PC-9 (cell line): ENCODE measurements at regions not wholly inside any gene's neighbourhood (a gene's known extent, or its start where the extent isn't known, plus 50 kb on each side); places are given as distances from the start of the nearest gene placed in this dataset.
"Not testable (repeated sequence)": the region's sequence is repeated elsewhere in the genome, so short reads cannot be mapped to it uniquely, and the experiment has no call there.

Experiments
- BruUV-seq: library from RNA; stranded (reverse); fragments of 400-500 nt; replicated peaks from 2 replicates; lab custom pipeline; 2021; lab: Mats Ljungman, UMichigan
- CTCF ChIA-PET: fragments of 300-600 bp; sonication (Branson Sonifier 250); formaldehyde crosslinking; loops from one replicate; lab custom pipeline; 2022; ENCODE audit warnings: antibody characterized with exemption; lab: Charles Lee
- POLR2A ChIA-PET: fragments of 300-600 bp; sonication (Branson Sonifier 250); formaldehyde crosslinking; loops from one replicate; lab custom pipeline; 2022; ENCODE audit warnings: antibody characterized with exemption; ENCODE audit not compliant: unreplicated experiment; lab: Charles Lee
- DNase-seq, 2 experiments: peaks; one replicate each; pipeline versions ENCODE4 v3.0.0 to v3.0.0-alpha.2; 2015 to 2022; ENCODE audit warnings: mixed read lengths in 1 of 2
- H2AFZ ChIP-seq: fragments of 200-600 bp; sonication (generic); 2 replicates; pipeline ENCODE4 v1.8.1; 2017; ENCODE audit warnings: antibody characterized with exemption
- H3F3A ChIP-seq: fragments of 200-600 bp; sonication (generic); 2 replicates; pipeline ENCODE4 v1.8.1; 2017; ENCODE audit warnings: antibody characterized with exemption, mild to moderate bottlenecking, low read depth; ENCODE audit not compliant: insufficient read depth
- H3K27ac ChIP-seq: fragments of 200-600 bp; sonication (generic); 2 replicates; pipeline ENCODE4 v1.6.1; 2016; ENCODE audit warnings: mixed run types
- H3K27me3 ChIP-seq: fragments of 200-600 bp; sonication (generic); 2 replicates; pipeline ENCODE4 v1.6.1; 2016; ENCODE audit warnings: low read depth, mixed run types; ENCODE audit not compliant: insufficient read depth
- H3K36me3 ChIP-seq: fragments of 200-600 bp; sonication (generic); 2 replicates; pipeline ENCODE4 v1.6.1; 2016; ENCODE audit warnings: low read depth, mixed run types
- H3K4me1 ChIP-seq: fragments of 200-600 bp; sonication (generic); replicated peaks from 2 replicates; pipeline ENCODE4 v1.6.1; 2016; ENCODE audit warnings: mixed run types; ENCODE audit not compliant: insufficient read depth
- H3K4me2 ChIP-seq: fragments of 200-600 bp; sonication (generic); 2 replicates; pipeline ENCODE4 v1.6.1; 2017; ENCODE audit warnings: mixed run types
- H3K4me3 ChIP-seq: fragments of 200-600 bp; sonication (generic); 2 replicates; pipeline ENCODE4 v1.6.1; 2016; ENCODE audit warnings: mixed run types
- H3K79me2 ChIP-seq: fragments of 200-600 bp; sonication (generic); 2 replicates; pipeline ENCODE4 v1.6.1; 2017; ENCODE audit warnings: low read depth, mixed run types
- H3K9me2 ChIP-seq: fragments of 200-600 bp; sonication (generic); 2 replicates; pipeline ENCODE4 v1.8.1; 2017; ENCODE audit warnings: mild to moderate bottlenecking; ENCODE audit not compliant: insufficient read depth
- H3K9me3 ChIP-seq: fragments of 200-600 bp; sonication (generic); 2 replicates; pipeline ENCODE4 v1.8.1; 2016; ENCODE audit warnings: low read depth; ENCODE audit not compliant: insufficient read depth
- H4K20me1 ChIP-seq: fragments of 200-600 bp; sonication (generic); 2 replicates; pipeline ENCODE4 v1.8.1; 2017; ENCODE audit not compliant: insufficient read depth
- EZH2 ChIP-seq: fragments of 200-600 bp; sonication (generic); IDR thresholded peaks from 2 replicates; pipeline ENCODE4 v1.8.0; 2017; ENCODE audit warnings: antibody characterized with exemption, low read depth
- intact Hi-C: fragments of 100-400 bp; cut with micrococcal nuclease; formaldehyde crosslinking; loops from one replicate; pipeline ENCODE4 v1.10.0; 2022; ENCODE audit not compliant: unreplicated experiment
- TF ChIP-seq, protein P1 (sequence below): fragments of 200-600 bp; sonication (generic); conservative IDR thresholded peaks from 2 replicates; pipeline ENCODE4 v1.6.1; 2017; ENCODE audit warnings: mixed run types, antibody characterized with exemption, mild to moderate bottlenecking, moderate library complexity

DNA sequence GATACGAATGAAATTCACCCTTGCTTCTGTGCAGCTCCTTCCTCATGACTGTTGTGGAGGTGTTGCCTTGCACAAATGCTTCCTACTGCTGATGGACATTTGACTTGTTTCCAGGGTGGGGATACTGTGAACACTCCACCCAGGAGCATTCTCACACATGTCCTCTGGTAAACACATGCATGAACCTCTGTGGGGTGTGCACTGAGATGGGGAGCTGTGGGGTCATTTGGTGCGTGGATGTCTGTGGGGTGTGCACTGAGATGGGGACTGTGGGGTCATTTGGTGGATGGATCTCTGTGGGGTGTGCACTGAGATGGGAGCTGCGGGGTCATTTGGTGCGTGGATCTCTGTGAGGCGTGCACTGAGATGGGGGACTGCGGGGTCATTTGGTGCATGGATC lies 72.9 kb upstream of the IRX4 start:
- Histone ChIP-seq H3K9me3 (no peaks in the 10 kb centered on the region), H2AFZ (no peak overlapping the region), H4K20me1 (no peaks in the 10 kb centered on the region; the same call in 1 of the 2 replicates), H3F3A (no peaks in the 10 kb centered on the region), H3K9me2 (no peaks in the 10 kb centered on the region), H3K4me3 (no peak overlapping the region), H3K4me1 (no peaks in the 10 kb centered on the region), H3K27ac (no peak overlapping the region), H3K4me2 (no peak overlapping the region), H3K79me2 (no peaks in the 10 kb centered on the region), H3K36me3 (no peaks in the 10 kb centered on the region), H3K27me3 (peaks cover 92% of the 10 kb centered on the region)
- POLR2A ChIA-PET: no interaction called here
- intact Hi-C loops: no loop called here
- DNase-seq: no peak
- CTCF ChIA-PET: no interaction called here
- TF ChIP-seq, protein P1, sequence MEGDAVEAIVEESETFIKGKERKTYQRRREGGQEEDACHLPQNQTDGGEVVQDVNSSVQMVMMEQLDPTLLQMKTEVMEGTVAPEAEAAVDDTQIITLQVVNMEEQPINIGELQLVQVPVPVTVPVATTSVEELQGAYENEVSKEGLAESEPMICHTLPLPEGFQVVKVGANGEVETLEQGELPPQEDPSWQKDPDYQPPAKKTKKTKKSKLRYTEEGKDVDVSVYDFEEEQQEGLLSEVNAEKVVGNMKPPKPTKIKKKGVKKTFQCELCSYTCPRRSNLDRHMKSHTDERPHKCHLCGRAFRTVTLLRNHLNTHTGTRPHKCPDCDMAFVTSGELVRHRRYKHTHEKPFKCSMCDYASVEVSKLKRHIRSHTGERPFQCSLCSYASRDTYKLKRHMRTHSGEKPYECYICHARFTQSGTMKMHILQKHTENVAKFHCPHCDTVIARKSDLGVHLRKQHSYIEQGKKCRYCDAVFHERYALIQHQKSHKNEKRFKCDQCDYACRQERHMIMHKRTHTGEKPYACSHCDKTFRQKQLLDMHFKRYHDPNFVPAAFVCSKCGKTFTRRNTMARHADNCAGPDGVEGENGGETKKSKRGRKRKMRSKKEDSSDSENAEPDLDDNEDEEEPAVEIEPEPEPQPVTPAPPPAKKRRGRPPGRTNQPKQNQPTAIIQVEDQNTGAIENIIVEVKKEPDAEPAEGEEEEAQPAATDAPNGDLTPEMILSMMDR: no peak
- TF ChIP-seq EZH2: no peak
- no TSS peak for BruUV-seq

DNA sequence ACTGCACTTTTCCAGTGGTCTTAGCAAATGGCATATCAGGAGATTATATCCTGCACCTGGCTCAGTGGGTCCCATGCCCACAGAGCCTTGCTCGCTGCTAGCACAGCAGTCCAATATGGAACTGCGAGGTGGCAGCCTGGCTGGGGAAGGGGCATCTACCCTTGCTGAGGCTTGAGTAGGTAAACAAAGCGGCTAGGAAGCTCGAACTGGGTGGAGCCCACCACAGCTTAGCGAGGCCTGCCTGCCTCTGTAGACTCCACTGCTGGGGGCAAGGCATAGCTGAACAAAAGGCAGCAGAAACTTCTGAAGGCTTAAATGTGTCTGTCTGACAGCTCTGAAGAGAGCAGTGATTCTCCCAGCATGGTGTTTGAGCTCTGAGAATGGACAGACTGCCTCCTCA lies 71.0 kb upstream of the IRX4 start:
- CTCF ChIA-PET, H4K20me1 ChIP-seq, H3K4me3 ChIP-seq, DNase-seq, intact Hi-C loops, H3K36me3 ChIP-seq, H3K9me2 ChIP-seq, H3F3A ChIP-seq, H3K9me3 ChIP-seq, H3K27ac ChIP-seq, BruUV-seq, H3K4me1 ChIP-seq, H3K79me2 ChIP-seq, H2AFZ ChIP-seq, H3K4me2 ChIP-seq, POLR2A ChIA-PET: not testable (repeated sequence)
- H3K27me3 ChIP-seq: peaks cover 90% of the 10 kb centered on the region

DNA sequence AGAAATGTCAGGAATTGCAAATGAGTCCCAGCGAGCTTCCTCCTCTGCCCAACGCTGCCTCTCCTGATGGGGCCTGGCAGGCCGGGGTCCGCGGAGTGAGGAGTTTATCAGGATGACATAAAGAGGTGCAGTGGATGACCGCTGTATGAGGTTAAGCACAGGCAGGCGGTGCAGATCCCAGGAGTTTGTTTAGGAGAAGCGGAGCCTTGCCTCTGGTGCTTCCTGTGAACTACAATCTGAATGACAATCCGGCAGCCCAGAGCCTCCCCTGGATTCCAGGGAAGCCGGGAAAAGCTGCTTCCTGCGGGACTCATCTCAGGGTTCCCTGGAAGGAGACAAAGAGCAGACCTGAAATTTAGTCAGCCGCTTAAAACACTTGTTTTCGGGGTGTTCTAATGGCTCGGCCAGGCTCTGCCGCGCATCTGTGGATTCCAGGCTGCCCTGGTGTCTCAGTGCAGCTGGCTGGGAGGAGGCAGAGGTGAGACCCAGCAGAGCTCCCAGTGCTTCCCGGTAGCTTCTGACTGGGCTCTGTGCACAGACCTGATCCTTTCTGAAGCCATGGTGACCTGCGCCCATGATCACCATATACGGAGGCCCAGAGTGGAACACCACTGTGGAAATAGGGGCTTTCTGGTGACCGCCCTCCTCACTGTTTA lies 69.8 kb upstream of the IRX4 start:
- intact Hi-C loops: no loop called here
- H3K27me3 ChIP-seq: peaks cover 90% of the 10 kb centered on the region

More for the DNA sequence above, 69.8 kb upstream of the IRX4 start:
- Histone ChIP-seq H3K4me2 (no peak overlapping the region), H4K20me1 (no peaks in the 10 kb centered on the region), H3K4me1 (no peaks in the 10 kb centered on the region), H3K36me3 (no peaks in the 10 kb centered on the region), H3K79me2 (no peaks in the 10 kb centered on the region), H3F3A (no peaks in the 10 kb centered on the region), H3K4me3 (no peak overlapping the region), H3K27ac (no peak overlapping the region), H3K9me3 (no peaks in the 10 kb centered on the region), H2AFZ (no peak overlapping the region), H3K9me2 (no peaks in the 10 kb centered on the region)
- DNase-seq: no peak
- ChIA-PET CTCF (no interaction called here), POLR2A (no interaction called here)
- TF ChIP-seq, protein P1: no peak
- TF ChIP-seq EZH2: 0 out of 2 replicates have a peak, but pooled peaks have one; percentile 76
- BruUV-seq: no TSS peak
